MM.1S (cell line): ENCODE measurements at regions not wholly inside any gene's neighbourhood (a gene's known extent, or its start where the extent isn't known, plus 50 kb on each side); places are given as distances from the start of the nearest gene placed in this dataset.

Experiments
- CTCF ChIP-seq: fragments of 300-600 bp; sonication (generic); IDR thresholded peaks from 2 replicates; pipeline ENCODE4 v1.5.1; 2016; ENCODE audit warnings: antibody characterized with exemption, low read length, mixed read lengths
- EZH2 ChIP-seq: fragments of 300-600 bp; sonication (generic); optimal IDR thresholded peaks from 2 replicates; pipeline ENCODE3; 2017; ENCODE audit warnings: low read depth, mild to moderate bottlenecking, antibody characterized with exemption, low read length, mixed read lengths
- EZH2phosphoT487 ChIP-seq: fragments of 300-600 bp; sonication (generic); IDR thresholded peaks from 2 replicates; pipeline ENCODE4 v1.6.1; 2018; ENCODE audit warnings: antibody characterized with exemption, low read length

- TF ChIP-seq CTCF: no peak
- no peak for TF ChIP-seq EZH2phosphoT487
- no peak for TF ChIP-seq EZH2
These were observed 722.0 kb upstream of the SOX9 start for GRCh38 chr17:71398800-71399219.
